HG02943 (cell line): ENCODE measurements at regions not wholly inside any gene's neighbourhood (a gene's known extent, or its start where the extent isn't known, plus 50 kb on each side); places are given as distances from the start of the nearest gene placed in this dataset.

Source experiments
- ATAC-seq: cut with Tn5 transposase; IDR thresholded peaks from one replicate; pipeline ENCODE4 v1.9.1; 2021; ENCODE audit warnings: mild to moderate bottlenecking, low read depth, moderate library complexity; ENCODE audit not compliant: unreplicated experiment

GRCh38 chr12:124505001-124505818, 62.2 kb downstream of the NCOR2 start:
- no peak for ATAC-seq

- no peak for ATAC-seq
Observed at GRCh38 chr12:124504273-124505000, 63.0 kb downstream of the NCOR2 start.

DNA sequence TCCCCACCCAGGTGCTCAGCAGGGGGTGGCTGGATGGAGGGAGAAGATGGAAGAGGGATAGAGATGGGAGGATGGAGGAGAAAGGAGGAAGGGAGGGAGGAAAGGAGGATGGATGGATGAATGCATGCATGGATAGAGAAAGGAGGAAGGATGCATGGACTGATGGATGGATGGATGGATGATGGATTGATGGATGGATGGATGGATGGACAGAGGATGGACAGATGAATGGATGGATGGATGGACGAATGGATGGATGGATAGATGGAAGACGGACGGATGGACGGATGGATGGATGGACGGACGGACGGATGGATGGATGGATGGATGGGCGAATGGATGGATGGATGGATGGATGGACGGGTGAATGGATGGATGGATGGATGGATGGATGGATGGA, 64.1 kb downstream of the NCOR2 start:
- ATAC-seq = no peak

DNA sequence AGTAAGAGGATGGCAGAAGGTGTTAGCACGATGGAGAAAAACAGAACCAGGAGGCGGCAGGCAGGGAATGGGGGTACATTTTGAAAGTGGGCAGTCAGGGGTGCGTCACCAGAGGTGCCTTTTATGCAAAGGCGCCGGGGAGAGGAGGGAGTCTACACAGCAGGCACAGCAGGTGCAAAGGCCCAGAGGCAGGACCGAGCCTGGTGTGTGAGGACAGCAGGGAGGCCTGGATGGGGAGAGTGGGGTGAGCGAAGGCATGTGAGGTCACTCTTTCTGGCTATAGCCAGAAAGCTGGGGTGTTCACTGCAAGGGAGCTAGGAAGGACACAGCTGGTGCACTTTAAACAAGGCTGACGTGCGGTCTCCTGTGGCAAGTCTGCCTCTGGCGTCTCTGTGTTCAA, 65.0 kb downstream of the NCOR2 start:
- no peak for ATAC-seq

- ATAC-seq = no peak
Observed at GRCh38 chr12:124501827-124502226, 65.6 kb downstream of the NCOR2 start.

- no peak for ATAC-seq
Observed at GRCh38 chr12:124501112-124501561, 66.3 kb downstream of the NCOR2 start.

DNA sequence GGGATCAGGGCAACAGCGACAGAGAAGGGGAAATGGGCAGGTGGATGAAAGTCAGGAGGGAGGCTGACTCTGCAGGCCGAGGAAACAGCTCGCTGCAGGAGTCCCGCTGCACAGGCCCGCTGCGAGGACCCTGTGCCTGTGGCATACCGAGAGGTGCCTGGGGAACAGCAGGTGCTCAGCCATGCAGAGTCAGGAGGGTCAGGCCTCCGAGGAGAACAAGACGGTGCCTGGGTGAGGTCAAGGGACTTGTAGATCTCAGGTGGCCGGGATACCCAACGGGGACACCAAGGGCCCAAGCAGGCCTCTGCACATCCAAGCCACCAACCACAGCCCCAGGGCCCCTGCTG, 67.5 kb downstream of the NCOR2 start:
- ATAC-seq = no peak

- ATAC-seq = no peak
Observed at GRCh38 chr12:124499190-124499753, 68.1 kb downstream of the NCOR2 start.

DNA sequence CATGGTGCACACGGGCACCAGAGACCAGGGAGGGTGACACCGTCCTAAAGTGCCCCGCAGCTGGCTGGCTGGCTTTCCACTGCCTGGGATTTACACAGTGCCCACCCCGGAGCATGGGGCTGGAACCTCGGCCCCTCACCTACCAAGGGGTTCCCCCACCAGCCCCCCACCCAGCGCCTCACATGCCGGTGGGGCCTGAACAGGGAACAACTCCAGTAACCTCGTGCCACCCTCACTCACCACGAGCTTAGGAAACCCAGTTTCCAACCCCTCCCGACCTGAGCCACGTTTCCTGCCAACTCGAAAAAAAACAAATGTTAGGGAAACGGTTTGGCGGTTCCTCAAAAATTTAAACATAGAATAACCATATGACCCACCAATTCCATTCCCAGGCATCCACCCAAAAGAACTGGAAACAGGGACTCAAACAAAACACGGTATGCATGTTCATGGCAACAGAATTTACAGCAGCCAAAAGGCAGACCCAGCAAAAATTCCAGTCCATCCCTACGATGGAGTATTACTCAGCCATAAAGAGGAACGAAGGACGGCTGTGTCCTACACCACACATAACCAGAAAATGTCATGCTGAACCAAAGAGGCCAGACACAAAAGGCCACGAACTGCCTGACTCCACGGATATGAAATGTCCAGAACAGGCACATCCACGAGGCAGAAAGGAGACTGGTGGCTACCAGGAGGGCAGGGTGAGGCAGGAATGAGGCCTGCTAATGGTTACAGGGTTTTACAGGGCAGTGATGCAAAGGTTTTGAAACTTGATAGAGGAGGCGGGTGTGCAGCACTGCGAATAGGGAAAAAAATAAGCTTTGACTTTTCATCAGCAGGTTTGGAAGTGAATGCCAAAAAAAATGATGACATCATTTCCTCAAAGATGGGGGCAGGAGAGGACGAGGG, 68.9 kb downstream of the NCOR2 start:
- ATAC-seq = no peak

- no peak for ATAC-seq
Observed at GRCh38 chr12:124497658-124498057, 69.8 kb downstream of the NCOR2 start.

DNA sequence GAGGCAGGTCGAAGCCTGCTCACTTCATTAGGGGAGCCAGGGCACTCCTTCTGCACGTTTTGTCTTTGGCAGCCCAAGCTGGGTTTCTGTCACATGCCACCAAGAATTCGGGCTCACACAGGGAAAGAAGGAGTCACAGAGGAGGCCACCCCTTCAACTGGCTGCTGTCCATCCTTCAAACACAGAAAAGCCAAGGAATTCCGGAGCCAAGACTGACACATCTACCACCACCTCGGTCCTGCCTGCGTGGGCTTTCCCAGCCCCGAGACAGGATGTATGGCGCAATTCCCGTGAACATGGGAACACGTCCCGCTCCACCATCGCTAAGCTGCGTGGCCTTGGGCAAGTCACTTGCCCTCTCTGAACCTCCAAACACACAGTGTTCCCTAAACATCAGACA, 70.4 kb downstream of the NCOR2 start:
- no peak for ATAC-seq

DNA sequence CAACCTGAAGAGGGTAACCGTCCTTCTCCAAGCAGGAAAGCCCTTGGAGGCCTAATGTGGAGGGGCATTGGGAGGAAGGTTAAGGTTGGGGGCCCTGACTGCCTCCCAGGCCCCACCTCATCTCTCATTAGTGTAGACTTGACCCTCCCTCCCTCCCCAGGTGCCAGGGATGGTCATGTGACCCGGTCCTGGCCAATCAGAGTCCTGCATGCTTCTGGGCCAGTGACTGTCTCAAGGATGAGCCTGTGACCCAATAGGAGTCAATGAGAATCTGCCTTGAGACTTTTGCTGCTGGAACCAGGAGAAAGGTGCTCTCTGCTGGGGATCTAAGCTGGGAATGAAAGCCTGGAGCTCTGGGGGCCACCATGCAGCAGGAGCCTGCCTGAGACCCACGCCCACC, 70.8 kb downstream of the NCOR2 start:
- ATAC-seq = no peak

DNA sequence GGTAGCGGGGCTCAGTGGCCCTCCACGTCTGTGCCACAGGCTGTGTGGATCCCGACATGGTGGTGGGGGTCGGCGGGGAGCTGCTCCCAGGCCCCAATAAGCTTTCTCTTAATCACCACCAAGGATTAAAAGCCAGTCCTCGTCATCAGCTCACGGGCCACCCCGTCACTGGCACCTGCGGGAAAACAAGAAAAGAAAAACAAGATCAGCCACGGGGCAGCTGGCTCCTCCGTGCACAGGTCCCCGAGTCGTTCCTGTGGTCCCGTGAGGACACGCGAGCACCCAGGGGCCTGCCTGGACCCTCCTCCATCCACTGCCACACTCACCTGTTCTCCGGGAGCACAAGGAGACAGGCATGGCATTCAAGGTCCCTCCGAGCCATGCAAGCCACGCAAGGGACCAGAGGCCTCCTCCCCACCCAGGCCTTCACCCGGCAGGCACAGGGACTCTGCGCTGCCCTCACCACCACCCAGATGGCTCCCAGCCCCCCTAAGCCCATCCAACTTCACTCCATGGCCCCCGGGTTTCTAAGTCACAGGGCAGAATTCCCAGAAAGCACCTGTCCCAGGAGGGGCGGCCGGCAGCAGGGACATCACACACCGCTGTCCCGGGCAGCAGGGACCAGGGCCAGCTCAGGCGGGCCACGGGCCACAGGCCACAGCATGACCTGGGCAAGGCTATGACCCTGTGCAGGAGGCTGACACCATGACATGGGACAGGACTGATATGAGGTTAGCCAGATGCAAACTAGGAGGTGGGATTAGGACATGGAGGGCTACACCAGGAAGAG, 72.0 kb downstream of the NCOR2 start:
- ATAC-seq = no peak

DNA sequence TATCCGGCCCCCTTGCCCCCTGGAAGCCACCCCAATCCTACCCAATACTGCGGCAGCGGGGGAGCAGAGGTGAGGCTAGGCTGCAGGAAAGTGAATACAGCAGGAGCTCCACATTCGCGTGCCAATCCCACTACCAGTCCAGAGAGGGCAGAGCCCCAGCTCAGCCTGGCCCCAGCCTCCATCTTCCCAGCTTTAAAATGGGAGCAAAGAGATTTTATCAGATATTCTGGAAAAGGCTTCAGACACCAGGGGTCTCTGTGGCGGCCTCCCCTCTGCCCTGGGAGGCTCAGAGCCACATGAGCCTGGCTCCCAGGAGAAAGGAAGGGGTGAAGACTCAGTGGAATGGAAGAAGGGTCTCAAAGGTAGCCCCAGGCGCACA, 72.7 kb downstream of the NCOR2 start:
- ATAC-seq = no peak

DNA sequence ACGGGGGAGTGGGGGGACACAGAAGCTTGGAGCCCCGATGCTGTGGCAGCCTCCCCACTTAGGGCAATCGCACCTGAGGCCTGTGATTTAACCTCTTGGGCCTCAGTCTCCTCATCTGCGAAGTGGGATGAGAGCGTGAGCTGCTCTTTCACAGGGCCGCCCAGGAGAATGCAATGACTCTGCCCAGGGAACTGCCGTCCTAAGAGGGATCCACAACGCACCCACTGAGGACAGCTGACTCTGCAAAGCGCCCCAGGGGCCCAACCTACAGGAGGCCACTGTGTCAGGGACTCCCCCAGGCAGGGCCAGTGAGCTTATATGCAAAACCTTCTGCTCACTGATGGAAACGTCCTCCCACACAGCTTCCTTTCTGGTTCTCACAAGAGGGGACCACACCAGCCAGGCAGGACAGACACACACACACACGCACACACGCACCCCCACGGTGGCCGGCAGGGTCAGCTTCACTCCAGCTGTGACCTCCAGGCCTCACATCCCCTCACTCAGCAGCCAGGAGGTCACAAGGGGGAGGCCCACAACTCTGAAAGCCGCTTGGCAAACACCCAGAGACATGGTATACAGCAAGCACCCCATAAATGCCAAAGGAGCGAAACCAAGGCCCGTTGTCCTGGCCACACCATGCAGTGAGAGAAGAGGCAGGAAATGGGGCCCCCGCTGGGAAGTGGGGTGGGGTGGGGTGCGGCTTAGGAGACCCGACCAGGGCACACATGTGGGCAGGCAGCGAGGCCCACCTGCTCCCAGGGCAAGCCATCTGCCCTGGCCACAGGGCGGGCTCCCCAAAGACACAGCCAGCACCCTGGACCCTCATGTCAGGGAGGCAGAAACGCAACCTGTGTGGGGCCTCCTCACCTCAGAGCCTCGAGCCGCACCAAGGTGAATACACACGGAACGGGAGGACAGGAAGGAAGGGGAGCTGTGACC, 73.3 kb downstream of the NCOR2 start:
- peak; percentile 88 for ATAC-seq

DNA sequence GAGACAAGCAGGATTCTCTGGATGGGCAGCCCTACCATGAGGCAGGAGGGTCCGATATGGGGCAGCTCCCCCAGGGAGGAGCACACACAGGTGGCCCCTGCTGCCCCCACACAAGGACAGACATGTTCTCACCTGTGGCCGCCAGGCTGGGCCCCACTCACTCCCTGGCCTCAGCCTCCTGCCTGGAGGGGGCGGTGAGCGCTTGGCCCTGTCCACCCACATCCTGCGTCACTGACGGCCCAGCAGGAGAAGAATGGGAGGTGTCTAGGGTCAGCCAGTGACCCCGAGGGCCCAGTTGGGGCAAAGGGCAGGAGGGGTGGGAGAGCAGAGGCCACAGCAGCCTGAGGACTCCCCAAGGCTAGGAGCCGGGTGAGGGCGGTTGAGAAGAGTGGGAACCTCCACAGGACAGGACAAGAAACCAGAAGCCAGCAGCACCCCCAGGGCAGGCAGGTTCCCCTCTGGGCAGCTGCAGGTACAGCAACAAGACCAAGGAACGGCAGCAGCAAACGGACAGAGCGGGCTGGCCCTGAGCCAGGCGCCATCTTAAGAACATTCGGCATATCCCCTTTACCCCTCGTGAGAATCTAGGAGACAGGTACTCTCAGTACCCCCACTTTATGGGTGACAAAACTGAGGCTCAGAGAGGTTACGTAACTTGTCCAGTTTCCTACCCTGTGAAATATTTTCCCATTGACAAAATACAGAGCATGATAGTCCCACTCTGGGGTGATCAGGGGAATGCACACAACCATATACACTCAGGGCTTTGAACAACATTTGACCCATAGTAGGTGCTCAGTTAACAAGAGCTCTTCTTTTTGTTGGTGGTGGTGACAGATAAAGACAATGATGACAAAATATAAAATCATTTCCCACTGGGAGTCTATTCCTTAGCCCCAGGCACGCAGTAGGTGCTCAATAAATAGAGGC, 74.3 kb downstream of the NCOR2 start:
- ATAC-seq = no peak

DNA sequence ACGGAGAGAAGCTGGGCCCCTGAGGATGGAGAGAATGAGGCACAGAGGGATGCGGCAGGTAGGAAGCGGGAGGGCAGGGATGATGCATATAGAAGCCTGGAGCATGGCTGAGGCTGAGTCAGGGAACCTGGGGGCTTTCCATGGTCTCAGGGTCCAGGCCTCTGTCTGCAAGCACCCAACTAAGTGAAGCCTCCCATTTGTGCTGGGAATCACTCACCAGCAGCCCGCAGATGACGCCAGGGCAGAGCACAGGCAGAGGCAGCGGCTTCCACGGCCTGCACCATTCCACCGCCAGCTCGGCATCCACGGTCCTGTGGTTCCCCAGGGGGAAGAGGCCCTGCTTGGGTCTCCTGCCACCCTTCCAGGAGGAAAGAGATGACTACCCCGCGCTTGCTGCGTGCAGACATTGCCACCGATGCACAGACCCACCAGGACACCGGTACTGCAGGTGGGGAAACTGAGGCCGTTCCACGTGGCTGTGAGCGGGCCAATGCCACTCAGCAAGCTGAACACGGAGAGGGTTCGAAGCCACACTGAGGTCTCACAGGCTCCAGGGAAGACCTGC, 75.5 kb downstream of the NCOR2 start:
- ATAC-seq = no peak
